ENCODE measurements at regions not wholly inside any gene's neighbourhood (a gene's known extent, or its start where the extent isn't known, plus 50 kb on each side); places are given as distances from the start of the nearest gene placed in this dataset.

DNA sequence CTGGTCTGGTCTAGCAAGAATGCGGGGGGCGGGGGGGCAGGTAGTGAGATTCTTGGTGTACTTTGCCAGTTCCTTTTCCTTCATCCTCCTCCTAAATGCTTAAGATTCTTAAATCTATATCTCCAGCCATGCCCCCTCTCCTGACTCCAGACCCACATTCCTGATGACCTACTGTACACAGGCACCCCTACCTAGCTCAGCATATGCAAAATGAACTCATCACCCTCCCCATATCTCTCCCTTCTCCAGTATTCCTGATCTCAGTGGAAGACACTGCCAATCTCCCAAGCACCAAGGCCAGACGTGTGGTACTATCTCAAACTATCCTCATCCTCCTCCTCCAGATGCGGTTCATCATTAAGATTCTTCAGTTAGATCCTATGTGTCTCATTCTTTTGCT, 215.8 kb downstream of the SPTSSA start:
- DNase-seq (ENCODE audit: low read depth in 2 of 3, low spot score in 1 of 3) = no peak

- DNase-seq (ENCODE audit: low read depth in 2 of 3, low spot score in 1 of 3) = no peak
Observed at GRCh38 chr14:34243401-34243800, 218.6 kb downstream of the SPTSSA start.

GRCh38 chr14:34243001-34243400, 219.0 kb downstream of the SPTSSA start:
- no peak for DNase-seq (ENCODE audit: low read depth in 2 of 3, low spot score in 1 of 3)

GRCh38 chr14:34241185-34241711, 220.8 kb downstream of the SPTSSA start:
- no peak for DNase-seq (ENCODE audit: low read depth in 2 of 3, low spot score in 1 of 3)

GRCh38 chr14:34238610-34239009, 223.4 kb downstream of the SPTSSA start:
- DNase-seq (ENCODE audit: low read depth in 2 of 3, low spot score in 1 of 3) = no peak

- DNase-seq (ENCODE audit: low read depth in 2 of 3, low spot score in 1 of 3) = no peak
Observed at GRCh38 chr14:34237677-34238076, 224.4 kb downstream of the SPTSSA start.

- no peak for DNase-seq (ENCODE audit: low read depth in 2 of 3, low spot score in 1 of 3)
Observed at GRCh38 chr14:34237081-34237480, 225.0 kb downstream of the SPTSSA start.

DNA sequence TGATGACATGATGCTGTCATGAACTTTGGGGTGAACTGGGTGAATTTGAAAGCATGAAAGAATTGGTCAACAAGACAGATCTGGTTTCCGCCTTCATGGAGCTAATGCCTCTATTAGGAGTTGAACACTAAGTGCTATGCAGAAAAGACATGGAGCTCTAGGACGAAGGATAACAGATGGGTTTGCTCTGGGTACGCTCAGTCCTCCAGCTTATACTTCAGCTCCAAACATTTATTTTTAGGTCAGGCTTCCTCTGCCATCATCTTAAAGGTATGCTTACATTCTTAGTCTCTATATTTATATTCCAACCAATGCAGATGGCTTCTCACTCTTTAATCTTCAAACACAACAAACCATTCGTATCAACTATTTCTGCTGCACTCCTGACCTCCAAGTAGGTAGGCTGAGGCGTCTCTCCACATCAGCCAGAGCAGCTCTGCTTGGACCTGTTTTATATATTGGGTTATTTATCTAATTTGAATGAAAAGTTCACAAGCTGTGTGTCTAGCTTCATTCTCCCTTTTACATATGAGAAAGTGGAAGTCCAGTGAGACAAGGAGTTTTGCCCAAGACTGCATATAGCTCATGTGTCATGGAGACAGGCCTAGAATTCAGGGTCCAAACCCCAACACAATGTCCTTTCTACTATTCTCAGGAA, 226.3 kb downstream of the SPTSSA start:
- no peak for DNase-seq (ENCODE audit: low read depth in 2 of 3, low spot score in 1 of 3)

DNA sequence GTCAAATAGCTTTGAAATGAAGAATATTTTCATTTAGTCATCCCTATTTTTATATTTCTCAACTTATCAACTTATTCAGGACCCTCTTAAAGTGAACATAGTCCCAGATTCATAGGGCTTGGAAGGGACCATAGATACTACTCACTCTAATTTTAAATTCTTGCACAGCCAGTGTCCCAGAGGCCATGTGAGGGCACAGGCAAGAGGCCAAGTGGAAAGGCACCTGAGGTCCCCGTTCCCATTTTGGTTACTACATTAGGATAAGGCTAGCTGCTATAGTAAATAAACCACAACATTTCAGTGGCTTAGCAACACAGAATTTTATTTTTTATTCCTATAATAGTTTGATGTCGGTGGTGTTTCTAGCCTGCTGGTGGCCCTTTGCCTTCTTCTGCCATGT, 227.8 kb downstream of the SPTSSA start:
- DNase-seq (ENCODE audit: low read depth in 2 of 3, low spot score in 1 of 3) = no peak

DNA sequence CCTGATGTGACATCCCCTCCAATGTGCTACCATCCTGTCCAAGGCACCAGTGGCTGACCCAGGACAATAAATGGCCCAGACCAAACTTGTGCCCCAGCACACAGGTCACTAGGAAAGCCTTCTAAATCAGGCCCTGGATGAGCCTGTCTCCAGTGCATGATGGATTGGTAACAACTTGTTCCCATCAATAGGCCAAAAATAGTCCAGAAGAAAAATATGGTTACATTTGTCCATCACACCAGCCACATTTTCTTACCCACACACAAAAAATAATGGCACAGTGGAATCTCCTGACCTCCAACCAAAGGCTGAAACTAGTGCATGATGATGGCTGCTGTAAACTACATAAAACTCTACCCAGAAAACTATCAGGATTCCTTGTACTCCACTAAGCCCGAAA, 228.4 kb downstream of the SPTSSA start:
- no peak for DNase-seq (ENCODE audit: low read depth in 2 of 3, low spot score in 1 of 3)

- DNase-seq (ENCODE audit: low read depth in 2 of 3, low spot score in 1 of 3) = no peak
Observed at GRCh38 chr14:34232790-34233189, 229.2 kb downstream of the SPTSSA start.

DNA sequence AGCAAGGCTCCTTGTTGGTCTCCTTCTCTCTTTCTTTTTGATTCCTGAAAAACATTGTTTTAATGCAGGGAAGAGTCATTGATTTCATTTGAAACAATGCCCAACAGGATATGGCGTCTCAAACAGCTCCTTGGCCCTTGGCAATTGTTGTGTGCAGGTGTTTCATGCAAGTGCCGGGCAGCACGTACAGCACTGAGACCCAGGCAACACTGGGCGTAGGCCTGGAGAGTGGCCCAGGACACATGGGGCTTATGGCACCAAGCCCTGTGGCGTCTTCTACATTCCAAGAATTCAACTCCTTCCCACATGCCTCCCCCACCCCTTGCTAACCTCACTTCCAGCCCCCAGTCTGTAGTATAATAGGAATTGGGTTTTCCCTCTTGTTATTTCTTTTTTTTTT, 230.4 kb downstream of the SPTSSA start:
- no peak for DNase-seq (ENCODE audit: low read depth in 2 of 3, low spot score in 1 of 3)

DNA sequence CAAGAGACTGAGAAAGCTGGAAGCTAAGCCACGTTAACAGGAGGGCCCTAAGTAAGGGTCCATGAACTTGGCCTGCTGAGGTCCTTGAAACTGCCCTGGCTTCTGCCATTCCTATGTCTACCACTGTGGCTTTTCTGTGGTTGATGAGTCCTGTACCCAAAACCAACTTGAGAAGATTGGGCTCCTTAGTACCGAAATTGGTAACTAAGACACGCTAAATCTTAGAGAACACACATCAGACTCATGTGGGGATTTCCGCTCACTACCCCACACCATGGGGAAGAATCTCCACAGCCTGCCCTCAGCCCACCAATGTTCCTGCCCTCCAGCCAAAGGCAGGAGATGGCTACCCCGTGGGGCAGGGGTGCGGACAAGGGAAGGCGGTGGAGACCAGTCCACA, 232.9 kb downstream of the SPTSSA start:
- no peak for DNase-seq (ENCODE audit: low read depth in 2 of 3, low spot score in 1 of 3)

GRCh38 chr14:34228650-34228976, 233.4 kb downstream of the SPTSSA start:
- DNase-seq (ENCODE audit: low read depth in 2 of 3, low spot score in 1 of 3) = no peak

GRCh38 chr14:34227834-34228649, 234.0 kb downstream of the SPTSSA start:
- peak; percentile 18 to 67 (median 61) for DNase-seq (ENCODE audit: low read depth in 2 of 3, low spot score in 1 of 3)

DNA sequence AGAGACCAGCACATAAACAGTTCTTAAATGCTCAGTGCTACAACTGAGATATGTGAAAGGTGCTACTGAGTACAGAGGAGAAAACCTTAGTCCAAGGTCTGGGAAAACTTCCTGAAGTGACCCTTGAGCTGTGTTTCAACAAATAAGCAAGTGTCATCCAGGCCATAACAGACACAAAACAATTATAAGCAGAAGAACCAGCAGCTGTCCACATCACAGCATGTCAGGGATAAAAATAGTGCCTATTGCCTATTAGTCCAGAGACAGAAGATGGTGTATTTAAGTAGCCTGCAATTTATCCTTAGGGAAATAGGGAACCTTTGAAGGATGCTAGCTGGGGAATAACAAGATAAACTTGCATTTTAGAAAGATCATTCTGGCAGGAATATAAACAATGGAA, 237.8 kb downstream of the SPTSSA start:
- no peak for DNase-seq (ENCODE audit: low read depth in 2 of 3, low spot score in 1 of 3)

DNA sequence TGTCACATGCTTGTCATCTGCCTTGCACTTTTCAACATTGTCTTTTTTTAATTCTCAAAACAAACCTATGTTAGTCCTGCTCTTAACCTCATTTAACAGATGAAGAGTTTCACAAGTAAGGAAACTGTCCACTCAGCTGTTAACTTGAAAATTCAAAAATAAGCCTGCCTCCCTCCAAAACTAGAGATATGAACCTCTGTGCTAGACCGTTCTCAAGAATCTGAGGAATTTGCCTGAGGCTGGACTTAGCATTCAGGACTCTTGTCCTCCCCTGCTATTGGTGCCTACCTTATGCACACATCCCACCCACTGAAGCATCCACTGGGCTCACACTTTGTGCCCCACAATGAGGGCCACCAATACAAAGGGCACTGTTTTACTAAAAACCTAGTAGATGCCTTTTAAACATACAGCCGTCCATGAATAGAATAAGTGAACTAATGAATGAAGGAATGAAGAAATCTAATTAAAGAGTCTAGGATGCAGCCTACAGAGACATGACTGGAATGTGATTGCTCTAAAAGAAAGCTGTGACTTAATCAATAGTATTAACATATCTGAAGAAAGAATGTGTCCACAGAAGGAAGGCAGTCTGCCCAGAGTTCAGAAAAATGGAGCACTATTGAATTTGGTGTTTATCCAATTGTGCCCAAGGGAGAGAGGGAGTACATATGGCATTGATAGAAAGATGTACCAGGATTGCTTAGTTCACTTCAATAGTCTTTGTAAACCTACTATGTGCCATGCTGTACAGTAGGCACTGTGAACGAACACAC, 238.5 kb downstream of the SPTSSA start:
- DNase-seq (ENCODE audit: low read depth in 2 of 3, low spot score in 1 of 3) = no peak

DNA sequence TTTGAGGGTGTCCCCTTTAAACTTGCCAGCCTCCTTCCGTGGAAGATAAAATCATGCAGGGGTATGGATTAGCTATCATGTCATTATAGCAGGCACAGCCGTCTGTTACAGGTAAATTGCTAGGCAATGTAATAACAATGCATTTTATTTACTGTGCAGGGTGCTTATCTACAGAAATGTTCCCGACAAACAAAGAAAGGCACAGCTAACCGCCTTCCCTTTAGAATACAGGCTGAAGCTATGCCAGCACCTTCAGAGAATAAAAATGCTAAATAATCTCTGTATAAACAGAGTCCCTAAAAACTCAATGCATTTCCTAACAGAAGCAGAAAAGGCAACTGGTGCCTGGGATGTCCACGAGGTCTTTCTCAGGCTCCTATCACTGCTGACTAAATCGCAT, 239.2 kb downstream of the SPTSSA start:
- DNase-seq (ENCODE audit: low read depth in 2 of 3, low spot score in 1 of 3) = no peak

- DNase-seq (ENCODE audit: low read depth in 2 of 3, low spot score in 1 of 3) = no peak
Observed at GRCh38 chr14:34222122-34222521, 239.9 kb downstream of the SPTSSA start.

DNA sequence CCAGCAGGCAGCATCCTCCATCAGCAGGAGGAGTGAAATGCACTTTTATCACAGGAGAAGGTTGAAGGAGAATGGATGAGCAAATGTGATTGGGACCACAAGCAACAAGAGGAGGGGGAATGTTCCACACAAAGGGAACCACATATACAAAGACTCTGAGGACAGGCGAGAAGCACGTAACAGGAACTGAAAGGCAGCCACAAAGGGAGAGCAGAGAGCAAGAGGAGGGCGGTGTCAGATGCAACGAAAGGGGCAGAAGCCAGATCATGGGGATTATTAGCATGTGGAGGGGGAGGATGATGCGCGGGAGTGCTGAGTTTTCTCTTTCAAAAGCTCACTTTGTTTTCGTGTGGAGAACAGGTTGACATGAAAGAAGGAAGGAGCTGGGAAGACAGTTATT, 241.1 kb downstream of the SPTSSA start:
- no peak for DNase-seq (ENCODE audit: low read depth in 2 of 3, low spot score in 1 of 3)

DNA sequence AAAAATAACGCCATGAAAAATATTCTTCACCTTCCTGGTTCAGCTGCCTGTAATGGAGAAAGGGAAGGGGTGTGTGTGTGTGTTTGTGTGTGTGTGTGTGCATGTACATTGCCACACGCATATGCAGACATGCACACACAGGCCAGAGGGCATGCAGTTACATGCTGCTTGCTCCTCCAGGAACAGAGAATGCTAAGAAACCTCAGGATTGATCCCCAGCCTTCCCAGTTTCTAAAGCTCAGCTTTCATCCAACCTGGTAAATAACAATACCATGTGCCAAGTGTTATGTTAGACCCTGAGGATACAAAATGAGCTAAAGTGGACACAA, 241.7 kb downstream of the SPTSSA start:
- DNase-seq (ENCODE audit: low read depth in 2 of 3, low spot score in 1 of 3) = no peak

Data from stimulated activated CD4-positive, alpha-beta T cell treated with anti-CD3 and anti-CD28 coated beads, Interleukin-12 subunit alpha, Interleukin-12 subunit beta, amount 100 ng/mL, for 48 hours (primary cell).